Calu3 (cell line): ENCODE measurements at regions not wholly inside any gene's neighbourhood (a gene's known extent, or its start where the extent isn't known, plus 50 kb on each side); places are given as distances from the start of the nearest gene placed in this dataset.

ENCODE experiments used
- BruUV-seq: library from RNA; stranded (reverse); fragments of 400-500 nt; replicated peaks from 2 replicates; lab custom pipeline; 2021; lab: Mats Ljungman, UMichigan
- CTCF ChIA-PET: fragments of 300-600 bp; sonication (Branson Sonifier 250); formaldehyde crosslinking; loops from one replicate; lab custom pipeline; 2022; ENCODE audit warnings: antibody characterized with exemption; lab: Charles Lee
- DNase-seq: peaks from one replicate; pipeline ENCODE4 v3.0.0; 2022
- H3K27ac Mint-ChIP-seq: one replicate; pipeline ENCODE4 v1.8.0; 2022; ENCODE audit warnings: mixed read lengths; ENCODE audit not compliant: unreplicated experiment
- H3K27me3 Mint-ChIP-seq: one replicate; pipeline ENCODE4 v1.8.0; 2022; ENCODE audit warnings: mixed read lengths; ENCODE audit not compliant: unreplicated experiment
- H3K36me3 Mint-ChIP-seq: one replicate; pipeline ENCODE4 v1.8.0; 2022; ENCODE audit warnings: mild to moderate bottlenecking, moderate library complexity, mixed read lengths; ENCODE audit not compliant: insufficient read depth, unreplicated experiment
- H3K4me1 Mint-ChIP-seq: one replicate; pipeline ENCODE4 v1.8.0; 2022; ENCODE audit warnings: mild to moderate bottlenecking, low read depth, mixed read lengths; ENCODE audit not compliant: unreplicated experiment
- H3K4me3 Mint-ChIP-seq: one replicate; pipeline ENCODE4 v1.8.0; 2022; ENCODE audit warnings: mild to moderate bottlenecking, low read depth, moderate library complexity, mixed read lengths; ENCODE audit not compliant: unreplicated experiment
- H3K9me3 Mint-ChIP-seq: one replicate; pipeline ENCODE4 v1.8.0; 2022; ENCODE audit warnings: low read depth, mixed read lengths; ENCODE audit not compliant: unreplicated experiment
- intact Hi-C: fragments of 100-400 bp; cut with micrococcal nuclease; formaldehyde crosslinking; loops from one replicate; pipeline ENCODE4 v1.10.0; 2022; ENCODE audit not compliant: unreplicated experiment
- TF ChIP-seq, protein P1 (sequence below): fragments of 200-600 bp; IDR thresholded peaks from one replicate; pipeline ENCODE4 v1.8.0; 2022; ENCODE audit warnings: antibody characterized with exemption; ENCODE audit not compliant: unreplicated experiment

DNA sequence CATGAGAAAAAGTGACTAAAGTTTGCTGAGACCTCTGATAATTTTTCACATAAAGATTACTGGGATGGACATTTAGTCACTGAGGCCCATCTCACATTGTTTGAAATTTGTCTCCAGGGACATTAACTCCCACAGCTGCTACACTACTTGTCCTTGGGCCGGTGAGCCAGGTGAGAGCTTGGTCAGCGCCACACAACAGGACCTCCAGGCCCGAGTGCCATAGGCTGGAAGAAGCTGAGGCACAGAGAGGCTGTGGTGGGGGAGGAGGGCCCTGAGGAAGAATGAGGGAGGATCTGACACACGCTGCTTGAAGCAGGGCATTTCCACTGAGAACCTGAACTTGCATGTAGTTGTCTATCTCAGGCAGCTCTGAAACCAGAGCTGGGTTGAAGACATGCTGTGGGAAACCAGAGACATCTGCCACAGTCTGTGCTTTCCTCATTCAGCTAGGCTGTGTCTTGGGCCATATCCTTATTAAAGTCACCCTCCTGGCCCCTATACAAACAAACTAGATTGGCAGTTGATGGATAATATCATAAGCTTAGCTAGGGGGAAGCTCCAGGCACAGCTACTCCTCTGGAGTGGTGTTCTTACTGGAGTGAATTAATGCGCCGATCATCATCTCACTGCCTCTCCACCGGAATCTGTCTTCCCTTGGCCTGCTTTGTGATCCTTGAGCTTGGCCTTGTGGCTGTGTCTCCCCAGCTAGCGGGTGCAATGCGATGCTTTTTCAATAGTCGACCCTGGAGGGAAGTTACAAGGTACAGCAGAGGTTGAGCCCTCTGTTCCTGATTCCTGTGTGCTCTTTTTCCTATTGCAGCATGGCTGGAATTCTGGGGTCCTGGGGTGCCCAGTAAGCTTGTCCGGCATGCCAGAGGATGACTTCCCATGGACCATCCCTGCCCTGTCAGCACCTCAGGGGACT is 225.3 kb upstream of the B3GAT1 start:
- Mint-ChIP-seq H3K27me3 (no peaks in the 10 kb centered on the region), H3K9me3 (peaks cover 14% of the 10 kb centered on the region), H3K27ac (no peak overlapping the region), H3K36me3 (no peaks in the 10 kb centered on the region), H3K4me1 (no peaks in the 10 kb centered on the region), H3K4me3 (no peak overlapping the region)
- CTCF ChIA-PET, result no interaction called here
- no TSS peak for BruUV-seq
- TF ChIP-seq, protein P1, sequence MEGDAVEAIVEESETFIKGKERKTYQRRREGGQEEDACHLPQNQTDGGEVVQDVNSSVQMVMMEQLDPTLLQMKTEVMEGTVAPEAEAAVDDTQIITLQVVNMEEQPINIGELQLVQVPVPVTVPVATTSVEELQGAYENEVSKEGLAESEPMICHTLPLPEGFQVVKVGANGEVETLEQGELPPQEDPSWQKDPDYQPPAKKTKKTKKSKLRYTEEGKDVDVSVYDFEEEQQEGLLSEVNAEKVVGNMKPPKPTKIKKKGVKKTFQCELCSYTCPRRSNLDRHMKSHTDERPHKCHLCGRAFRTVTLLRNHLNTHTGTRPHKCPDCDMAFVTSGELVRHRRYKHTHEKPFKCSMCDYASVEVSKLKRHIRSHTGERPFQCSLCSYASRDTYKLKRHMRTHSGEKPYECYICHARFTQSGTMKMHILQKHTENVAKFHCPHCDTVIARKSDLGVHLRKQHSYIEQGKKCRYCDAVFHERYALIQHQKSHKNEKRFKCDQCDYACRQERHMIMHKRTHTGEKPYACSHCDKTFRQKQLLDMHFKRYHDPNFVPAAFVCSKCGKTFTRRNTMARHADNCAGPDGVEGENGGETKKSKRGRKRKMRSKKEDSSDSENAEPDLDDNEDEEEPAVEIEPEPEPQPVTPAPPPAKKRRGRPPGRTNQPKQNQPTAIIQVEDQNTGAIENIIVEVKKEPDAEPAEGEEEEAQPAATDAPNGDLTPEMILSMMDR, result no peak
- intact Hi-C loops, result no loop called here
- DNase-seq, result no peak

DNA sequence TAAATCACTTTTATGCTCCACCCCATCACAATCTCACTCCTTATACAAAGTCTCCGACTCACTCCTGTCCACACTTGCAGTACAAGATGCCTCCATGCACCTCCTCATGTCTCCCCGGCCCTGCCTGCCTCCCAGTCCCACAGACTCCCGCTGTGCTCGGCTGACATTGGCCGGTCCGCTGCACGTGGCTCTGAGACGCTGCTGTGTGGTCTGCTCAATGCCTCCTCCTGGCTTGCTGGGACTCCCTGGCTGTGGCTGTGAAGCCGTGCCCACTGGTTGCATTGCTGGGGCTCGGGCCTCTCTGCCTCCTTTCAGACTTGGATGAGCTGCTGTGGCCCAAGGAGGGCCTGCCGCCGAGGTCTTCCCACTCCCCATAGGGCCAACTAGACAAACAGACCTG is 224.0 kb upstream of the B3GAT1 start:
- TF ChIP-seq, protein P1, result no peak
- DNase-seq, result no peak
- CTCF ChIA-PET, result no interaction called here

DNA sequence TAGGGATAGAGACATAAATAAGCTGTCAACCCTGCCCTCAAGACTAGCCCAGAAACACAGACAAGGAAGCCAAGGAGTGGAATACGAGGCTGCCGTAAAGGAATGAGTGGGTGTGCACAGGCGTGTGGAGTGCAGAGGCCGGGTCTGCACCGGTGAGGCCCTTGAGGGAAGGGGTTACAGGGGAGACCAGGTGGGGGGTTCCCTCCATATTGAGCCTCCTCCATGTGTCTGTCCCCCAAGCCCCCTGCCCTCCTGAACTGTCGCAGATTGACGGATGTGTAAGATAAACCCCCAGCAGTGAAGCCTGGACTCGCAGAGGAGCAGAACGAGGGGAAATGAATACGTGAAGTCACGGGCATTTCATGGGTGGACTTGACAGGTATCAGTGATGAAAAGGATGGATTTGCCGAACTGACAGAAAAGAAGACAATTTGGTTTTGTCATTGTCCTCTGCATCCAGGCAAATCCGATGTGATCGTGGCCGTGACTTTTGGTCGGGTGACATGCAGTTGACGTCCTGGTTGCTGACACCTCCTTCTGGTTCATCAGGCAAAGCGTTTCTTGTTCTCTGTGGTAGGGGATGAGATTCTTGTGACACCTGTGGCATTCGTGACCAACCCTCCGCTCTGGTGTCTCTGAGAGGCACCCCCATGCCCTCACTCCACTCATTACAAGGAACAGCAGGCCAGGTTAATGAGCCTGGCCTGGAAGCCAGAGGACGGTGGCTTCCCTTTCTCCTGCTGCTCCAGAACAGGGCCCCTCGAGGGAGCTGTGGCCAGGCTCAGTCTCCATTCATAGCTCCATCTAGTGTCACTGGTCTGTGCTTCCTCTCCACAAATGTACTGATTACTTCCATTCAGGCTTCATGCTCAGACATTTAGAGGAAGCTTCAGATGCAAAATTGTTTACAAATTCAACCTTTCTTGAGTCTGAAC is 223.1 kb upstream of the B3GAT1 start:
- no TSS peak for BruUV-seq
- Mint-ChIP-seq H3K4me1 (no peaks in the 10 kb centered on the region), H3K27me3 (no peaks in the 10 kb centered on the region), H3K4me3 (no peak overlapping the region), H3K27ac (no peak overlapping the region), H3K36me3 (no peaks in the 10 kb centered on the region), H3K9me3 (peaks cover 14% of the 10 kb centered on the region)
- CTCF ChIA-PET, result no interaction called here
- no peak for DNase-seq
- TF ChIP-seq, protein P1, result no peak
- intact Hi-C loops, result no loop called here

More for the DNA sequence above, 224.0 kb upstream of the B3GAT1 start:
- H3K27ac Mint-ChIP-seq, result no peak overlapping the region
- no TSS peak for BruUV-seq
- intact Hi-C loops, result no loop called here
- H3K4me1 Mint-ChIP-seq, result no peaks in the 10 kb centered on the region
- H3K9me3 Mint-ChIP-seq, result peaks cover 14% of the 10 kb centered on the region
- H3K4me3 Mint-ChIP-seq, result no peak overlapping the region
- H3K36me3 Mint-ChIP-seq, result no peaks in the 10 kb centered on the region
- no peaks in the 10 kb centered on the region for H3K27me3 Mint-ChIP-seq

DNA sequence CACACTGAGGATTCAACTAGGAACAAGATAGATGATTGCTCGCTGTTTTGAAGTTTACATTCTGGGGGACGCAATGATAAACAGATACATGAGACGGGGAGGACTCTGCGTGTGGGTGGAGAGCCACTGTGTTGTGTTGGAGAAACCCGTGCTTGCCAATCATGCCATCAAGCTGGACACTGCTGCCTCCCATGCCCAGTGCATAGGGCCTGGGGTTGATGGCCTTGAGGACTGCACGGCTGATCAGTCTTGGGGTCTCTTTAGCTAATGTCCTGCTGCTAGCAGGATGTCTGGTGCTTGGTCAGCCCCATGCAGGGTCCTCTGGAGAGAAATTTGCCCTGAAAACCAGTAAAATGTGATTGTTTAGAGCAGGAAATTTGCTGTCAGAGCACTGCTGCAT is 221.2 kb upstream of the B3GAT1 start:
- no TSS peak for BruUV-seq
- Mint-ChIP-seq H3K27ac (no peak overlapping the region), H3K4me1 (no peaks in the 10 kb centered on the region), H3K4me3 (no peak overlapping the region), H3K9me3 (peaks cover 12% of the 10 kb centered on the region), H3K36me3 (no peaks in the 10 kb centered on the region), H3K27me3 (no peaks in the 10 kb centered on the region)
- TF ChIP-seq, protein P1, result no peak
- intact Hi-C loops, result no loop called here
- no peak for DNase-seq
- CTCF ChIA-PET, result no interaction called here
